ENCODE measurements at regions not wholly inside any gene's neighbourhood (a gene's known extent, or its start where the extent isn't known, plus 50 kb on each side); places are given as distances from the start of the nearest gene placed in this dataset.

DNA sequence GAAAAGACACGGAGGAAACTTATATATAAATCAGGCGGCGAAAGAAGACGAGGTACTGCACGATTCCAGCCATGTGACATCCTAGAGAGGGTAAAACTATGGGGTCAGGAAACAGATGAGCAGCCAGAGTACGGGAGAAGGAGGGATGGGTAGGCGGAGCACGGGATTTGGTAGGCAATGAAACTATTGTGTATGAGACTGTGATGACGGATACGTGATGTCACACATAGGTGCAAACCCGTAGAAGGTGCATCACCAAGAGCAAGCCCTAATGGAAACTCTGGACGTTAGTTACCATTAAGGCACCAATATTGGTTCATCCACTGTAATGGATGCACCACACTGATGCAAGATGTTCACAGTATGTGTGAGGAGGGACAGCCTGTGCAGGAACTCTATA lies 93.8 kb upstream of the MGMT start:
- H3K4me3 ChIP-seq (ENCODE audit: low read depth, low read length) = no peak overlapping the region
- ChIA-PET POLR2A (no interaction called here), CTCF (no interaction called here)
- no peak for DNase-seq (ENCODE audit: low read depth, low spot score)
- TF ChIP-seq, protein P1, sequence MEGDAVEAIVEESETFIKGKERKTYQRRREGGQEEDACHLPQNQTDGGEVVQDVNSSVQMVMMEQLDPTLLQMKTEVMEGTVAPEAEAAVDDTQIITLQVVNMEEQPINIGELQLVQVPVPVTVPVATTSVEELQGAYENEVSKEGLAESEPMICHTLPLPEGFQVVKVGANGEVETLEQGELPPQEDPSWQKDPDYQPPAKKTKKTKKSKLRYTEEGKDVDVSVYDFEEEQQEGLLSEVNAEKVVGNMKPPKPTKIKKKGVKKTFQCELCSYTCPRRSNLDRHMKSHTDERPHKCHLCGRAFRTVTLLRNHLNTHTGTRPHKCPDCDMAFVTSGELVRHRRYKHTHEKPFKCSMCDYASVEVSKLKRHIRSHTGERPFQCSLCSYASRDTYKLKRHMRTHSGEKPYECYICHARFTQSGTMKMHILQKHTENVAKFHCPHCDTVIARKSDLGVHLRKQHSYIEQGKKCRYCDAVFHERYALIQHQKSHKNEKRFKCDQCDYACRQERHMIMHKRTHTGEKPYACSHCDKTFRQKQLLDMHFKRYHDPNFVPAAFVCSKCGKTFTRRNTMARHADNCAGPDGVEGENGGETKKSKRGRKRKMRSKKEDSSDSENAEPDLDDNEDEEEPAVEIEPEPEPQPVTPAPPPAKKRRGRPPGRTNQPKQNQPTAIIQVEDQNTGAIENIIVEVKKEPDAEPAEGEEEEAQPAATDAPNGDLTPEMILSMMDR (IDR thresholded peaks at IDR 0.05; ENCODE audit: low read depth, low read length) = no peak
- H3K27me3 ChIP-seq (ENCODE audit: control insufficient read depth, insufficient read depth, low read length) = no peaks in the 10 kb centered on the region
- H3K27ac ChIP-seq (ENCODE audit: low read depth, low read length) = no peak overlapping the region
- H3K9me3 ChIP-seq (ENCODE audit: control insufficient read depth, insufficient read depth, low read length) = peaks cover 38% of the 10 kb centered on the region

DNA sequence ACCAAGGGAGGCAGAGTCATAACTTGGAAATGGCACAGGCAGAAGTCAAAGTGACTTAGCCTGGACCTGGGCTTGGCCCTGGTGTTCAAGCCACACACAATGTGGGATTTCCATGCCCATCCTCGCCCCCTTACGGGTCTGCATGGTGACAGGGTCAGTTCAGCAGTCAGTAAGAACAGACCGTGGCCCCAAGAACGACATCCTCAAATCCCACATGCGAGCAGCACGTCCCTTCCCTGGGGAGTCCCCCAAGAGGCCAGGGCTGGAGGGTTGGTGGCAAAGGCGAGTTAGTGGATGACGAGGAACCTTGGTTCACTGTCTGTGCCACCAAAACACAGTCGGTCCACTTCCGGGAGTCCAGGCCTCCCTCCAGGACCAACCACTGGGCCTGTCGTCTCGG lies 93.3 kb upstream of the MGMT start:
- Histone ChIP-seq H3K9me3 (ENCODE audit: control insufficient read depth, insufficient read depth, low read length) (peaks cover 43% of the 10 kb centered on the region), H3K27ac (ENCODE audit: low read depth, low read length) (no peak overlapping the region), H3K4me3 (ENCODE audit: low read depth, low read length) (no peak overlapping the region), H3K27me3 (ENCODE audit: control insufficient read depth, insufficient read depth, low read length) (no peaks in the 10 kb centered on the region)
- TF ChIP-seq, protein P1 (IDR thresholded peaks at IDR 0.05; ENCODE audit: low read depth, low read length) = no peak
- ChIA-PET POLR2A (no interaction called here), CTCF (no interaction called here)
- no peak for DNase-seq (ENCODE audit: low read depth, low spot score)

DNA sequence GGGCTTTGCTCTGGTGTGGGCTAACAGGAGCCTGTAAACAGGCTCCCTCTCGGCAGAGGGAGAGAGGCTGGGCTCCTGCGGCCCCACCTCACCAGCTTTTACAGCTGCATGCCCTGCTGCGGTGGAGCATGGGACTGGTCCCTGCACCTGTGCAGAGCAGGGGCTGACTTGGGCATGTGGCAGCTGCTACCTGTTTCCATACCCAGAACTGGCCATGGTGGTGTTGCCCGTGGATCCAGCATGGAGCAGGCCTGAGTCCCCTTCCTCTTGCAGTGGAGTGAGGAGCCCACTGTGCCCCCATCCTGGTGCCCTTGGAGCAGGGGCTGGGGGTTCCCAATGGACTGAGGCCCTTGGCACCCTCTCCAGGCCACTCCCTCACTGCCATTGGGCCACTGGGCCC lies 91.9 kb upstream of the MGMT start:
- DNase-seq (ENCODE audit: low read depth, low spot score) = no peak
- Histone ChIP-seq H3K9me3 (ENCODE audit: control insufficient read depth, insufficient read depth, low read length) (peaks cover 47% of the 10 kb centered on the region), H3K27me3 (ENCODE audit: control insufficient read depth, insufficient read depth, low read length) (no peaks in the 10 kb centered on the region), H3K4me3 (ENCODE audit: low read depth, low read length) (no peak overlapping the region), H3K27ac (ENCODE audit: low read depth, low read length) (no peak overlapping the region)
- ChIA-PET POLR2A (no interaction called here), CTCF (no interaction called here)
- TF ChIP-seq, protein P1 (IDR thresholded peaks at IDR 0.05; ENCODE audit: low read depth, low read length) = no peak

DNA sequence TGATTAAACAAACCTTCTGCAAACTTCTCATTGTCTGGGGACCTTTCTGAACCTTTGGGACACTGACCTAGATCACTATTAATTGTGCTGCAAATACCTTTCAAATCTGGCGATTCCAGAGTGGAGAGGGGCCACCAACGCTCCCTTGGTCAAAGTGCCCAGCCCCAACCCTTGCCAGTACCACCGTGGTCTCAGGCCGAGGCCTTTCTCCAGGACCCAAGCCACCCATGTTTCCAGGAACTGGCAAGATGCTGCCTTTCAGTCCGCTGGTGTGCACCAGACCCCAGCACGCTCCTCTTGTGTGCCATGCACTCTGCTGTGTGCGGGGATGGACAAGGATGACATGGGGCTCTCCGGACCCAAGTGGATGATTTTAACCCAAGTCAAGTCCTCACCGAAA lies 91.1 kb upstream of the MGMT start:
- peaks cover 52% of the 10 kb centered on the region for H3K9me3 ChIP-seq (ENCODE audit: control insufficient read depth, insufficient read depth, low read length)
- ChIA-PET CTCF (no interaction called here), POLR2A (no interaction called here)
- H3K4me3 ChIP-seq (ENCODE audit: low read depth, low read length) = no peak overlapping the region
- H3K27me3 ChIP-seq (ENCODE audit: control insufficient read depth, insufficient read depth, low read length) = no peaks in the 10 kb centered on the region
- no peak for DNase-seq (ENCODE audit: low read depth, low spot score)
- H3K27ac ChIP-seq (ENCODE audit: low read depth, low read length) = no peak overlapping the region
- TF ChIP-seq, protein P1 (IDR thresholded peaks at IDR 0.05; ENCODE audit: low read depth, low read length) = no peak

DNA sequence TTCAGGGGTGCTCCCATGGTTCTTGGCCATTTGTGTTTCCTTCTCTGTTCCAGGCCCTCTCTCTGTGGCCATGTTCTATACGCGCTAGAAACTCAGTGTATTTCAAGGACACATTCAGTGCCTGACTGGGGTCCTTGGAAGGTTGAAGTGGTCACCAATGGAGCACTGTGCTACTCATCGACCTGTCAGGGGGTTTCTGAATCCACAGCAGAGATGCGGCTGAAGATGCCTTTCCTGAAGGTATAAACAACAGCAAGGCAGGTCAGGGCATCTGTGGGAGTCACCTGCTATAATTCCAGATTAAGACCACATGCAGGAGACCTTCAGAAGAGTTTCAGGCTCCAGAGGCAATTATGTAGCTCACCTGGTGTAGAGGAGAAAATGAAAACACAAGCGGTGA lies 86.8 kb upstream of the MGMT start:
- TF ChIP-seq, protein P1 (IDR thresholded peaks at IDR 0.05; ENCODE audit: low read depth, low read length) = no peak
- Histone ChIP-seq H3K9me3 (ENCODE audit: control insufficient read depth, insufficient read depth, low read length) (peaks cover 46% of the 10 kb centered on the region), H3K27ac (ENCODE audit: low read depth, low read length) (no peak overlapping the region), H3K27me3 (ENCODE audit: control insufficient read depth, insufficient read depth, low read length) (no peaks in the 10 kb centered on the region), H3K4me3 (ENCODE audit: low read depth, low read length) (no peak overlapping the region)
- ChIA-PET CTCF (no interaction called here), POLR2A (no interaction called here)
- DNase-seq (ENCODE audit: low read depth, low spot score) = no peak
